T-helper 1 cell treated with Interleukin-12 subunit alpha and Interleukin-12 subunit beta and Interleukin-4 antibody, amounts not matched to agents 30 μg/mL and 1 μg/mL, for 36 hours (primary cell): ENCODE measurements at regions not wholly inside any gene's neighbourhood (a gene's known extent, or its start where the extent isn't known, plus 50 kb on each side); places are given as distances from the start of the nearest gene placed in this dataset.
A peak's percentile ranks its signal among the peaks of the same experiment; 100 is the strongest.

Experiments
- H3K27ac Mint-ChIP-seq: one replicate; pipeline ENCODE4 v1.8.0; 2021; ENCODE audit warnings: mild to moderate bottlenecking, mixed read lengths
- H3K27me3 Mint-ChIP-seq: one replicate; pipeline ENCODE4 v1.8.0; 2021; ENCODE audit warnings: low read depth, mixed read lengths
- H3K36me3 Mint-ChIP-seq: one replicate; pipeline ENCODE4 v1.8.0; 2021; ENCODE audit warnings: low read depth, mixed read lengths
- H3K4me1 Mint-ChIP-seq: one replicate; pipeline ENCODE4 v1.8.0; 2021; ENCODE audit warnings: low read depth, mixed read lengths
- H3K4me3 Mint-ChIP-seq: one replicate; pipeline ENCODE4 v1.8.0; 2021; ENCODE audit warnings: mild to moderate bottlenecking, moderate library complexity, mixed read lengths
- H3K9me3 Mint-ChIP-seq: one replicate; pipeline ENCODE4 v1.8.0; 2021; ENCODE audit warnings: mixed read lengths

DNA sequence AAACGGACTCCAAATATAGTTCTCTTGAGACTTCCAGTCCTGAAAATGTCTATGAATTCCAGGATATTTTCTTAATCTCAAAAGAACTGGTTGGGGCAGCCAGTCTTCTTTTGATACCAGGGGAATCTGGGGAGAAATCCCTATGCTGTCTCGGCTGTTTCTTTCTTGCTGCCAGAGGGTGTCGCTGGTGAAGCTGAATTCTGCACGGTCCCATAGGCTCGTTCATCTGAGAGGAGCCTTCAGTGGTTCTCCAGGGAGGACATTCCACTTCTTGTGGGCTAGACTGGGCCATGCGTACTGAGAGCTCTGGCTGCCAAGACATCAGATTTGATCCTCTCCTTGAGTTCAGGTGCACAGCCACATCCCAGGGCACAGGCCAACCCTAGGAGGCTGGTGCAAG is 155.0 kb upstream of the CLINT1 start:
- no peak overlapping the region for H3K27ac Mint-ChIP-seq
- no peaks in the 10 kb centered on the region for H3K4me1 Mint-ChIP-seq
- no peaks in the 10 kb centered on the region for H3K9me3 Mint-ChIP-seq
- no peak overlapping the region for H3K4me3 Mint-ChIP-seq
- no peaks in the 10 kb centered on the region for H3K36me3 Mint-ChIP-seq
- H3K27me3 Mint-ChIP-seq, result peaks cover 19% of the 10 kb centered on the region

DNA sequence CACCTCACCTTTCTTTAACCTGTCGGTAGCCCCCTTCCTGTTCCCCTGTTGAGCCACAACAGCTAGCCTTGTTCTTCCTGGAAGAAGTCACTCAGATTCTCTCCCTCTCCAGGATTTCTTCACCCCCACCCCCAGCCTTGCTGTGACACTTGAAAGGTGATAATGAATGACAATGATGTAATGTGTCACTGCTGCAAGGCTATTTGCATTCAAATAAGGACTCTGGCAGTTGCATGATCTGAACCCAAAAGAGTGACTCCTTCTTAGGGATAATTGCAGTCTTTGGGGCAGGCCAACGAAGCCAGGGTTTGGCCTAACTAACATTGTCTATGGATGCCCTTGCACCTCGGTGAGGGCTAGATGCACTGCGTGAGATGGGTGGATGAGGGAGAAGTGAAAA is 154.4 kb upstream of the CLINT1 start:
- no peak overlapping the region for H3K4me3 Mint-ChIP-seq
- H3K27ac Mint-ChIP-seq, result no peak overlapping the region
- H3K27me3 Mint-ChIP-seq, result peaks cover 19% of the 10 kb centered on the region
- H3K9me3 Mint-ChIP-seq, result no peaks in the 10 kb centered on the region
- no peaks in the 10 kb centered on the region for H3K36me3 Mint-ChIP-seq
- no peaks in the 10 kb centered on the region for H3K4me1 Mint-ChIP-seq

DNA sequence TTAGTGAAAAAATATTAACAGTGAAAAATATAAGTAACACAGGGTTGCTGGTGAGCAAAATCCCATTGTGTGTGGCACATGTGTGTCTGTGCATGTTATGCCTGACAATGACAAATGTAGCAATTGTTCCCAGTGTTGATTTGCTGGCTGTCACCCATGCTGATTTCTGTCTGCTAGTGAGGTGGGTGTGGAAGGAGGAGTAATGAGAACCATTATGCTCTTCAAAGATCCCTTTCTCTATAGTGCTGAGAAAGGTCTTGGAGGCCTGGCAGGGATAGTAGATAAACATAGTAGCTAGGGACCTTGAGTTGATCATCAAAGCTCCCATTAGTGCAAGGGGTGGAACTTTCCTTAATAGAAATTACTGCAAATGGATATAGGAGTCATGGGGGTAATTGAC is 152.5 kb upstream of the CLINT1 start:
- H3K9me3 Mint-ChIP-seq, result no peaks in the 10 kb centered on the region
- H3K27ac Mint-ChIP-seq, result no peak overlapping the region
- peaks cover 19% of the 10 kb centered on the region for H3K27me3 Mint-ChIP-seq
- no peaks in the 10 kb centered on the region for H3K4me1 Mint-ChIP-seq
- no peak overlapping the region for H3K4me3 Mint-ChIP-seq
- no peaks in the 10 kb centered on the region for H3K36me3 Mint-ChIP-seq

DNA sequence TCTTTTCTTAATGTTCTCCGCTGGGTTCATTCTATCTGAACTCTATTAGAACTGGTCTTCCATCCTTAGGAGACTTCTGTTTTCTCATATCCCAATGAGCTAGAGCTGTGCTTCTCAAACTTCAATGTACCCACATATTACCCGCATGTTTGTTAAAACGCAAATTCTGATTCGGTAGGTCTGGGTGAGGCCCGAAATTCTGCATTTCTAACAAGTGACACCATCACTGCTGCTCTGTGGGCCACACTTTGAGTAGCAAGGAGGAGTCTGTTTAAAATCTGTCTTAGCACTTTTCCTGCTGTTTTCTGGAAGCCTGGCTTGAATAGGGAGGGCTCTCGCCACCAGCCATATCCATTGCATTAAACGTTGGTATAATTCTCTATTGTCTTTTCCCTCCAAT is 151.9 kb upstream of the CLINT1 start:
- H3K27ac Mint-ChIP-seq, result no peak overlapping the region
- no peaks in the 10 kb centered on the region for H3K4me1 Mint-ChIP-seq
- H3K9me3 Mint-ChIP-seq, result no peaks in the 10 kb centered on the region
- H3K4me3 Mint-ChIP-seq, result no peak overlapping the region
- no peaks in the 10 kb centered on the region for H3K36me3 Mint-ChIP-seq
- H3K27me3 Mint-ChIP-seq, result peaks cover 19% of the 10 kb centered on the region

DNA sequence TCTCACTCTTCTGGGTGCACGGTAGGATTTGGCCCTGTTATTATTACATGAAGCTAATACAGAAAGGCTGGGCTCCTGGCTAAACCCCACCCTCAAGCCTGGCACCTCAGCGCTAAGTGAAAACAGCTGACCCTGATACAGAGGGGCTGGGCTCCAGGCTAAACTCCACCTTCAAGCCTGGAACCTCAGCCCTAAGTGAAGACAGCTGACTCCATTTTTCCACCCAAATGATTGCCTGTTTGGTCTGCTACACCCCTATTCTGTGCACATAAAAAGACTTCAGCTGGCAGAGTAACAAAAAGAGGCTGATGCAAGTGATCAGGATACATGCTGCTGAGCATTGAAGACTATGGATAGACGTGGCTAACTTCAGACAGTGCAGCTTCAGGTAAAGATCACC is 148.4 kb upstream of the CLINT1 start:
- H3K27ac Mint-ChIP-seq, result no peak overlapping the region
- H3K4me3 Mint-ChIP-seq, result no peak overlapping the region
- no peaks in the 10 kb centered on the region for H3K9me3 Mint-ChIP-seq
- H3K4me1 Mint-ChIP-seq, result no peaks in the 10 kb centered on the region
- H3K36me3 Mint-ChIP-seq, result no peaks in the 10 kb centered on the region
- peaks cover 8% of the 10 kb centered on the region for H3K27me3 Mint-ChIP-seq

DNA sequence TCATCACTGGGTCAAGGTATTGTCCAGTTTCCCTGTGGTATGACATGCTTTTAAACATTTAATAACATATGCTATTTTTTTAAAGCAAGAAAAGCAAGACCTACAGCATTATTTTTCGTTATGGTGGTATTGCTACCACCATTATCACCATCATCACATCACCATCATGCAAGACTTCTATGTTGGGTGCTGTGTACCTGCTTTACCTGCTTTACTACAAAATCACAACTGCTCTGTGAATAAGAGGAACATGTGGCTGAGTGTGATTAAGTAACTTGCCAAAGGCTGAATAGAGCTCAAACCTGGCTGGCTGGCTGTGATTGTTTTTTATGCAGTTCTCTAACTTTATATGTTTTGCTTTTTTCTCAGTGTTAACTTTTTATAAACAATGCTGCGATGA is 140.8 kb upstream of the CLINT1 start:
- peaks cover 5% of the 10 kb centered on the region for H3K4me1 Mint-ChIP-seq
- H3K9me3 Mint-ChIP-seq, result no peaks in the 10 kb centered on the region
- peaks cover 31% of the 10 kb centered on the region for H3K27me3 Mint-ChIP-seq
- H3K4me3 Mint-ChIP-seq, result no peak overlapping the region
- H3K27ac Mint-ChIP-seq, result no peak overlapping the region
- H3K36me3 Mint-ChIP-seq, result no peaks in the 10 kb centered on the region

DNA sequence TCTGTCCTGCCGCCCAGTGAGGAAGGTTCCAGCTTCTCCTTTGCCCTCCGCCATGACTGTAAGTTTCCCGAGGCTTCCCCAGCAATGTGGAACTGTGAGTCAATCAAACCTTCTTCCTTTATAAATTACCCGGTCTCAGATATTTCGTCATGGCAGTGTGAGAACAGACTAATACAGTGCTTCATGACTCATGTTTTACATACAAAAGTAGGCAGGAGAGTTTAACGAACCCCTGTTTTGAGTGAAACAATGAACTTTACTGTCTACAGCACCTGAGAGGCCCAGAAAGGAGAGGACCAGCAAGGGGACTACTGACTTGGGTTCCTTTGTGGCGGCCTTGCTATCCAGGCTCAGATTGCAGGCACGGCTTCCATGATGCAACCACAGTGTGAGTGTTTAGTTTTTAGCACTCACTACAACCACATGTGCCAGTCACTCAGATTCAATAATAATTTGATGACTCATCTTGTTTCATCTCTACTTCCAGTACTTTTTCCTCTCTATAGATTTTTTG is 139.1 kb upstream of the CLINT1 start:
- H3K4me1 Mint-ChIP-seq, result peaks cover 14% of the 10 kb centered on the region
- peaks cover 41% of the 10 kb centered on the region for H3K27me3 Mint-ChIP-seq
- H3K36me3 Mint-ChIP-seq, result no peaks in the 10 kb centered on the region
- no peaks in the 10 kb centered on the region for H3K9me3 Mint-ChIP-seq
- H3K4me3 Mint-ChIP-seq, result no peak overlapping the region
- no peak overlapping the region for H3K27ac Mint-ChIP-seq

DNA sequence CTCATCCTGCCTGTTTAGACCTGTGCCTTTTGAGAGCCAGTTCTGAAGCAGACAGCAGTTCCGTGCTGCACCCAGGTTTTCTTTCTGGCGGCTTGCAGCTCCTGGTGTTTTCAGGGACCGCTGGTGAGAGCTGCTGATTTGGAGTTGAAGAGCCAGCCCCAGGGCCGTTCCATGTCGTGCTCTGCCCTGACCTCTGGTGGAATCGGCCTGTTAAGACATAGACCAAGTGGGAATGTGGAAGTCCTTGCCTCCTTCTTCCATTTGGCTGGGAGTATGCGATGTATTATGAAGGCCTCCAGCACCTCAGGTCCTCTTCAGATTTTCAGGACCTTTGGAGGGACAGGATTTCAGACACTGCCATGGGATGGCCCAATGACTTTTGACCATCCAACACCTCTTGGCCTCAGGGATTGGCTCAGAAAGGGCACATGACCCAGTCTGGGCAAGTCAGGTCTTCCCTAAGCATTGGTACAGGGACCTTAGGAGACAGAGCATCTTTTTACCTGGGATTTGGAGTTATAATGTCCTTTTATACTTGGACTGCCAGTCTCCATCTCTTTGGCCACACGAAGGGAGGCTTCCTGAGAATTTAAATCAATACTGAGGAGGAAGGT is 136.1 kb upstream of the CLINT1 start:
- no peaks in the 10 kb centered on the region for H3K9me3 Mint-ChIP-seq
- peak overlapping the region; percentile 54 for H3K4me3 Mint-ChIP-seq
- no peaks in the 10 kb centered on the region for H3K36me3 Mint-ChIP-seq
- peaks cover 47% of the 10 kb centered on the region for H3K27me3 Mint-ChIP-seq
- H3K4me1 Mint-ChIP-seq, result peaks cover 16% of the 10 kb centered on the region
- no peak overlapping the region for H3K27ac Mint-ChIP-seq

DNA sequence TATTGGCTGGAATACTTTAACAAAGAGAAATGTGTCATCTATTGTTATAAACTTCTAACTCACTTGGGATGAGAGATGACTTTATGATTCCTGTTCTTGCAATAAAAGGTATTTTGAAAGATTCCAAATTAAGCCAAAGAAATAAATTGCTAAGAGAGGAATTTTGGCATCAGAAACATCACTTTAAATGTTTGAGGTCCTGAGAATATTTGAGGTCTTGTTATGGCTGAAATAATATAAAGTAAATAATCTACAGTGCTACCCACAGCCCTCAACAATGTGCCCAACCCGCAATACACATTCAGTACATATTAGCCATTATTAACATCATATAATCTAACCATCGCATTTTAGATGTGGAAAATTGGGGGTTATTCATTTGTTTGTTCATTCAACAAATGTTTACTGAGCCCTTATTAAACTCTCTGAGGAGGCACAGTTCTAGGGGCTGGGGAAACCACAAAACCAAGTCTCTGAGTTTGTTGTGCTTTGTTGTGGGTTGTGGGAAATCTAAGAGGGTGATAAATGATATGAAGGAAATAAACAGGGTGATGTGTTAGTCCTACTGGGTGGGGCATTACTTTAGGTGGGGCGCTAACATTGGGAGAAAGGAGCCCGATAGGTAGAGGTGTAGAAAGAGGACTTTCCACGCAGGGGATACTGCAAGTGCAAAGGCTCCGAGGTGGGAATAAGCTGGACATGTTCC is 135.2 kb upstream of the CLINT1 start:
- Mint-ChIP-seq H3K4me1 (peaks cover 16% of the 10 kb centered on the region), H3K36me3 (no peaks in the 10 kb centered on the region), H3K4me3 (peak overlapping the region; percentile 54), H3K27me3 (peaks cover 56% of the 10 kb centered on the region), H3K9me3 (no peaks in the 10 kb centered on the region), H3K27ac (peak overlapping the region; percentile 1)

DNA sequence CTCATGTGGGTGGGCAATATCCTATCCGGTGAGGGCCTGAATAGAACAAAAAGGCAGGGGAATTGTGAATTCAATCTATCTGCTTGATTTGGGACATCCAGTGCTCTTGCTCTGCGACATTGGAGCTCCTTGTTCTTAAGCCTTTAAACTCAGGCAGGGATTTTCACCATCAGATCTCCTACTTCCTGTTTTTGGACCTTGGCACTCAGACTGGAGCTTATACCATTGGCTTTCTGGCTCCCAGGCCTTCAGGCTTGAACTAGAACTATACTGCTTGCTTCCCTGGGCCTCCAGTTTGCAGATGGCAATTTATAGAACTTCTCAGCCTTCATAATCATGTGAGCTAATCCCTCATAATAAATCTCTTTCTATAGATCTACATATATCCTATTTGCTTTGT is 134.3 kb upstream of the CLINT1 start:
- Mint-ChIP-seq H3K9me3 (no peaks in the 10 kb centered on the region), H3K27me3 (peaks cover 56% of the 10 kb centered on the region), H3K27ac (no peak overlapping the region), H3K36me3 (no peaks in the 10 kb centered on the region), H3K4me3 (no peak overlapping the region), H3K4me1 (peaks cover 16% of the 10 kb centered on the region)

DNA sequence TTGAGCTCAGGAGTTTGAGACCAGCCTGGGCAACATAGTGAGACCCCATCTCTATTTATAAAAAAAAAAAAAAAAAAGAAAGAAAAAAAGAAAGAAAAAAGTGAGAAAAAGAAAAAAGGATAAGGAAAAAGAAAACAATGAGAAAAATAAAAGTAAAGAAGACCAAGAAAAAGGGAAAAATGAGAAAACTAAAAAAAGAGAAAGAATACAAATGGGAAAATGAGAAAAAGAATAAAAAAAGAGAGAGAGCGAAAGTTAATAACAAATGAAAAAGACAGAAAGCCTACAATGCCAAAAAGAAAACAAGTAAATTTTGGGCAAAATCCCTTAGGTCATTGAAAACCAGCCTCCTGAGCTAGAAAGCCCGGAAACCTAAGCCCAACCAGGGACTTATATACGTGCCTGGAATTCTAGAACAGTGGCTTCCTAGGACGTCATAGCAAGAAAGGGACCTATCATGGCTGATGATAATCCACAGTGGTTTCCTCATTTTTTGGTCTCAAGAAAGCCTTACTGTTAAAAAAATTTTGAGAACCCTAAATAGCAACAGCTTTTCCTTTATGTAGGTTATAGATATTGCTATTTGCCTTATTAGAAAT is 131.7 kb upstream of the CLINT1 start:
- H3K27ac Mint-ChIP-seq, result peak overlapping the region; percentile 65
- H3K4me1 Mint-ChIP-seq, result peaks cover 16% of the 10 kb centered on the region
- H3K36me3 Mint-ChIP-seq, result no peaks in the 10 kb centered on the region
- H3K4me3 Mint-ChIP-seq, result no peak overlapping the region
- peaks cover 38% of the 10 kb centered on the region for H3K27me3 Mint-ChIP-seq
- no peaks in the 10 kb centered on the region for H3K9me3 Mint-ChIP-seq

DNA sequence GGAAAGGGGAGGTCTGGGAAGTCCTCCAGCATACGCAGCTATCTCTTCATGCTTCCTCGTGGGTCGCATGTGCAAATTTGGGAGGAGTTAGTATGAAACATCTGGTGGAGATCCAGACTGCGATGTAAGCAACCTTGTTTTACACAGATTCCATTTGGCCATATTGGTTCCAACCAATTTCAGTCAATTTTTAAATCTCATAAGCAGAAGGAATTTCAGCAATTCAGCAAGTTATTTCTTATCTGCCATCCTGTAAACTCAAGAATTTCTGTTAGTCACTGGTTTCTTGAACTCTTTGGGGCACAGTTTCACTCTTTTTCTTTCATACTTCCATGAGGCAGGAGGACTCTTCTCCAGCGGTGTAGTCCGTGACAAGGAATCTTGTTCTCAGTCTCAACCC is 130.4 kb upstream of the CLINT1 start:
- peaks cover 27% of the 10 kb centered on the region for H3K27me3 Mint-ChIP-seq
- no peak overlapping the region for H3K27ac Mint-ChIP-seq
- peaks cover 7% of the 10 kb centered on the region for H3K4me1 Mint-ChIP-seq
- no peaks in the 10 kb centered on the region for H3K36me3 Mint-ChIP-seq
- no peaks in the 10 kb centered on the region for H3K9me3 Mint-ChIP-seq
- H3K4me3 Mint-ChIP-seq, result no peak overlapping the region

DNA sequence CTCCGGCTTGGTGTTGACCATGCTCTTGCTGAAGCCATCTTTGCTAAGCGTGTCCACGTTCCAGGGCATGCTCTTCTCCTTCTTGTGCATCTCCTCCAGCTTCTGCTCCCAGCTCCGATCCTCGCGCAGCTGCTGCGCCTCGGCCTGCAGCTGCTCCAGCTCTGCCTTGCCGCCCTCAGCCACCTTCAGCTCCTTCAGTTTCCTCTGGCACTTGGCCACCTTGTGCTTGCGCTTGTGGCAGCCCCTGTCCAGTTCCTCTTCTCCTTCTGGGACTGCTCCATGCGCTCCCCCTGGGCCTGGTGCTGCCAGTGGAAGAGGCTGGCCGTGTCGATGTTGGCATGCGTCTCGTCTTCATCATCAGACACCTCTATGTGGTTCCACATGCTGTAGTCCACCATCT is 128.3 kb upstream of the CLINT1 start:
- no peaks in the 10 kb centered on the region for H3K9me3 Mint-ChIP-seq
- H3K36me3 Mint-ChIP-seq, result no peaks in the 10 kb centered on the region
- H3K4me3 Mint-ChIP-seq, result no peak overlapping the region
- H3K27ac Mint-ChIP-seq, result no peak overlapping the region
- peaks cover 2% of the 10 kb centered on the region for H3K4me1 Mint-ChIP-seq
- H3K27me3 Mint-ChIP-seq, result peaks cover 20% of the 10 kb centered on the region

DNA sequence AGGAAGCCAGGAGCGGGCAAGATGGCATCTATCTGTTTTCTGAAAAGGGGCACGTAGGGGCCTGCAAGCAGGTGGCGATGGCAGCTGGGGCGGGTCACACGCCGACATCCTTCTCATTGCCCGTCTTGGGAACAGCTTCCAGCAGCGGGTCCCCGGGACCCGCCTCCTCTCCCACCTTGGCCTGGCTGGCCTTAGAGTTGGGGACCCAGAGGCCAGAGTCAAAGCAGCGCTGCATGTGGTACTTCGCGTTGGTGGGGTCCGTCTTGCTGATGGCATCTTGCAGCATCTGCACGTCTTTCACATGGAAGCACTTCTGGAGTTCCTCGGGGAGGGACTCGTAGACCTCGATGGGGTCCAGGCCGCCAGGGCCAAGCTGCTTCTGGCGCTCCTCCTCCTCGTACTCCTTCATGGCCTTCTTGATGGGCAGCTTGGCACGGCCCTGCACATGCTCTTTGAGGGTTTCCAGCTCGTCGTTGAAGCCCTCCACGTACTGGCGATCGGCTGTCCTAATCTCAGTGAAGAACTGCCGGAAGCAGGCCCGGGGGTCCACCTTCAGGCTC is 127.6 kb upstream of the CLINT1 start:
- Mint-ChIP-seq H3K4me3 (no peak overlapping the region), H3K27ac (no peak overlapping the region), H3K36me3 (no peaks in the 10 kb centered on the region), H3K27me3 (peaks cover 17% of the 10 kb centered on the region), H3K9me3 (no peaks in the 10 kb centered on the region), H3K4me1 (no peaks in the 10 kb centered on the region)

DNA sequence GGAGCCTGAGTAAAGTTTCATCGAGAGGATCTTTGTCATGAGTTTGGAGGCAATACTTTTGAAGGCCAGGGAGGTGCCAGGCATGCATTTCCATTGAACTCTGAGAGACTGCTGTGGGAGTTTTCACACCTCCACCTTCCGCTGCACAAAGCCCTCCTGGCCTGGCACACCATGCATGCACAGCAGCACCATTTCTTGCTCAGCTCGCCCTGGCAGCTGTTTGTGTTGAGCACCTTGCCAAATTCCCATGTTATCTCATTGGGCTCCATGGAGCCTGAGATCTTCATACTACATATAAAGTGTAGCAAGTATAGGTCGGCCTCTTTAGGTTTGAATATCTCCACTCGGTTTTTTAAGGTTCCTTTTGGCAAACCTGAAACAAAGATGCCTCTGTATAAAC is 125.7 kb upstream of the CLINT1 start:
- Mint-ChIP-seq H3K27me3 (peaks cover 10% of the 10 kb centered on the region), H3K9me3 (no peaks in the 10 kb centered on the region), H3K4me1 (no peaks in the 10 kb centered on the region), H3K36me3 (no peaks in the 10 kb centered on the region), H3K27ac (no peak overlapping the region), H3K4me3 (no peak overlapping the region)
